Glutamatergic neuron (in vitro differentiated cells): ENCODE measurements at regions not wholly inside any gene's neighbourhood (a gene's known extent, or its start where the extent isn't known, plus 50 kb on each side); places are given as distances from the start of the nearest gene placed in this dataset.
"Not testable (repeated sequence)": the region's sequence is repeated elsewhere in the genome, so short reads cannot be mapped to it uniquely, and the experiment has no call there.

Experiments used
- DNase-seq: peaks from one replicate; pipeline ENCODE4 v3.0.0; 2022
- H3K27ac Mint-ChIP-seq: one replicate; pipeline ENCODE4 v1.8.0; 2020; ENCODE audit warnings: mild to moderate bottlenecking, mixed read lengths, inconsistent platforms; ENCODE audit not compliant: unreplicated experiment
- H3K27me3 Mint-ChIP-seq: one replicate; pipeline ENCODE4 v1.8.0; 2020; ENCODE audit warnings: mild to moderate bottlenecking, moderate library complexity, mixed read lengths, inconsistent platforms; ENCODE audit not compliant: unreplicated experiment
- H3K36me3 Mint-ChIP-seq: one replicate; pipeline ENCODE4 v1.8.0; 2020; ENCODE audit warnings: mild to moderate bottlenecking, mixed read lengths, inconsistent platforms; ENCODE audit not compliant: unreplicated experiment
- H3K4me1 Mint-ChIP-seq: one replicate; pipeline ENCODE4 v1.8.0; 2020; ENCODE audit warnings: mild to moderate bottlenecking, low read depth, mixed read lengths, inconsistent platforms; ENCODE audit not compliant: unreplicated experiment
- H3K4me3 Mint-ChIP-seq: one replicate; pipeline ENCODE4 v1.8.0; 2020; ENCODE audit warnings: mild to moderate bottlenecking, mixed read lengths, inconsistent platforms; ENCODE audit not compliant: unreplicated experiment
- H3K9me3 Mint-ChIP-seq: one replicate; pipeline ENCODE4 v1.8.0; 2020; ENCODE audit warnings: mild to moderate bottlenecking, moderate library complexity, mixed read lengths, inconsistent platforms; ENCODE audit not compliant: unreplicated experiment
- CTCF ChIP-seq: fragments of 200-600 bp; sonication (generic); IDR thresholded peaks from one replicate; pipeline ENCODE4 v1.5.0; 2021; ENCODE audit not compliant: partially characterized antibody, unreplicated experiment

- H3K4me1 Mint-ChIP-seq: peaks cover 29% of the 10 kb centered on the region
- DNase-seq: no peak
- H3K36me3 Mint-ChIP-seq: no peaks in the 10 kb centered on the region
- H3K9me3 Mint-ChIP-seq: peaks cover 2% of the 10 kb centered on the region
- no peak overlapping the region for H3K27ac Mint-ChIP-seq
- no peak overlapping the region for H3K4me3 Mint-ChIP-seq
- H3K27me3 Mint-ChIP-seq: no peaks in the 10 kb centered on the region
- no peak for TF ChIP-seq CTCF
Measured at GRCh38 chr7:32215697-32216096, 145.5 kb upstream of the PDE1C start.

GRCh38 chr7:32214913-32215312 is 144.7 kb upstream of the PDE1C start:
- no peak for TF ChIP-seq CTCF
- Mint-ChIP-seq H3K36me3 (no peaks in the 10 kb centered on the region), H3K4me3 (no peak overlapping the region), H3K4me1 (peaks cover 29% of the 10 kb centered on the region), H3K27ac (no peak overlapping the region), H3K9me3 (peaks cover 2% of the 10 kb centered on the region), H3K27me3 (no peaks in the 10 kb centered on the region)
- DNase-seq: no peak

- Mint-ChIP-seq H3K36me3 (no peaks in the 10 kb centered on the region), H3K27ac (peak overlapping the region; percentile 40), H3K27me3 (peaks cover 2% of the 10 kb centered on the region), H3K9me3 (no peaks in the 10 kb centered on the region), H3K4me3 (peak overlapping the region; percentile 7), H3K4me1 (peaks cover 16% of the 10 kb centered on the region)
- TF ChIP-seq CTCF: no peak
- DNase-seq: no peak
Measured at GRCh38 chr7:32212321-32212720, 142.1 kb upstream of the PDE1C start.

GRCh38 chr7:32206987-32207386 is 136.8 kb upstream of the PDE1C start:
- Mint-ChIP-seq H3K4me1 (peaks cover 4% of the 10 kb centered on the region), H3K36me3 (no peaks in the 10 kb centered on the region), H3K9me3 (no peaks in the 10 kb centered on the region), H3K27ac (no peak overlapping the region), H3K4me3 (no peak overlapping the region), H3K27me3 (peaks cover 7% of the 10 kb centered on the region)
- TF ChIP-seq CTCF: no peak
- peak; percentile 67 for DNase-seq

GRCh38 chr7:32206488-32206887 is 136.3 kb upstream of the PDE1C start:
- TF ChIP-seq CTCF: no peak
- no peak for DNase-seq

GRCh38 chr7:32205298-32205824 is 135.2 kb upstream of the PDE1C start:
- H3K27ac Mint-ChIP-seq, H3K4me3 Mint-ChIP-seq, DNase-seq, H3K4me1 Mint-ChIP-seq, H3K36me3 Mint-ChIP-seq, H3K27me3 Mint-ChIP-seq, H3K9me3 Mint-ChIP-seq: not testable (repeated sequence)

More at GRCh38 chr7:32206488-32206887, 136.3 kb upstream of the PDE1C start:
- no peaks in the 10 kb centered on the region for H3K36me3 Mint-ChIP-seq
- peaks cover 4% of the 10 kb centered on the region for H3K4me1 Mint-ChIP-seq
- no peaks in the 10 kb centered on the region for H3K9me3 Mint-ChIP-seq
- no peak overlapping the region for H3K27ac Mint-ChIP-seq
- H3K27me3 Mint-ChIP-seq: peaks cover 7% of the 10 kb centered on the region
- no peak overlapping the region for H3K4me3 Mint-ChIP-seq
